Stomach smooth muscle (tissue), 2 donors: ENCODE measurements at regions not wholly inside any gene's neighbourhood (a gene's known extent, or its start where the extent isn't known, plus 50 kb on each side); places are given as distances from the start of the nearest gene placed in this dataset.

Source experiments
- H3K27ac ChIP-seq: one replicate; pipeline ENCODE4 v1.7.0; 2013; ENCODE audit warnings: mild to moderate bottlenecking, low read length, inconsistent platforms
- H3K27me3 ChIP-seq, 2 donors: one replicate each; pipeline ENCODE4 v1.7.0; 2013; ENCODE audit warnings: low read length in 2 of 2; ENCODE audit not compliant: insufficient read depth in 2 of 2, control insufficient read depth in 1 of 2
- H3K36me3 ChIP-seq, 2 donors: one replicate each; pipeline ENCODE4 v1.7.0; 2013; ENCODE audit warnings: low read length in 2 of 2; ENCODE audit not compliant: control insufficient read depth in 2 of 2, insufficient read depth in 2 of 2
- H3K4me1 ChIP-seq: one replicate; pipeline ENCODE4 v1.7.0; 2013; ENCODE audit warnings: low read length; ENCODE audit not compliant: control insufficient read depth, insufficient read depth
- H3K4me3 ChIP-seq, 2 donors: one replicate each; pipeline ENCODE4 v1.7.0; 2013; ENCODE audit warnings: low read length in 2 of 2
- H3K9ac ChIP-seq, 2 donors: one replicate each; pipeline ENCODE4 v1.7.0; 2013; ENCODE audit warnings: low read length in 2 of 2, mild to moderate bottlenecking in 1 of 2
- H3K9me3 ChIP-seq, 2 donors: one replicate each; pipeline ENCODE4 v1.7.0; 2013; ENCODE audit warnings: low read length in 2 of 2; ENCODE audit not compliant: control insufficient read depth in 2 of 2
- donor health status: healthy.
- donor health status: Pancreatic carcinoma.

GRCh38 chr10:131812736-131813604, 87.8 kb upstream of the PPP2R2D start:
- Histone ChIP-seq H3K9ac (no peak overlapping the region), H3K4me1 (no peaks in the 10 kb centered on the region), H3K27me3 (peaks cover 0 to 13% of the 10 kb centered on the region in 2 donors), H3K4me3 (no peak overlapping the region), H3K9me3 (no peaks in the 10 kb centered on the region), H3K27ac (no peak overlapping the region), H3K36me3 (no peaks in the 10 kb centered on the region)

GRCh38 chr10:131814567-131815265, 86.1 kb upstream of the PPP2R2D start:
- Histone ChIP-seq H3K4me1 (no peaks in the 10 kb centered on the region), H3K27ac (no peak overlapping the region), H3K36me3 (no peaks in the 10 kb centered on the region), H3K4me3 (no peak overlapping the region), H3K9ac (no peak overlapping the region), H3K27me3 (peaks cover 0 to 17% of the 10 kb centered on the region in 2 donors), H3K9me3 (no peaks in the 10 kb centered on the region)

DNA sequence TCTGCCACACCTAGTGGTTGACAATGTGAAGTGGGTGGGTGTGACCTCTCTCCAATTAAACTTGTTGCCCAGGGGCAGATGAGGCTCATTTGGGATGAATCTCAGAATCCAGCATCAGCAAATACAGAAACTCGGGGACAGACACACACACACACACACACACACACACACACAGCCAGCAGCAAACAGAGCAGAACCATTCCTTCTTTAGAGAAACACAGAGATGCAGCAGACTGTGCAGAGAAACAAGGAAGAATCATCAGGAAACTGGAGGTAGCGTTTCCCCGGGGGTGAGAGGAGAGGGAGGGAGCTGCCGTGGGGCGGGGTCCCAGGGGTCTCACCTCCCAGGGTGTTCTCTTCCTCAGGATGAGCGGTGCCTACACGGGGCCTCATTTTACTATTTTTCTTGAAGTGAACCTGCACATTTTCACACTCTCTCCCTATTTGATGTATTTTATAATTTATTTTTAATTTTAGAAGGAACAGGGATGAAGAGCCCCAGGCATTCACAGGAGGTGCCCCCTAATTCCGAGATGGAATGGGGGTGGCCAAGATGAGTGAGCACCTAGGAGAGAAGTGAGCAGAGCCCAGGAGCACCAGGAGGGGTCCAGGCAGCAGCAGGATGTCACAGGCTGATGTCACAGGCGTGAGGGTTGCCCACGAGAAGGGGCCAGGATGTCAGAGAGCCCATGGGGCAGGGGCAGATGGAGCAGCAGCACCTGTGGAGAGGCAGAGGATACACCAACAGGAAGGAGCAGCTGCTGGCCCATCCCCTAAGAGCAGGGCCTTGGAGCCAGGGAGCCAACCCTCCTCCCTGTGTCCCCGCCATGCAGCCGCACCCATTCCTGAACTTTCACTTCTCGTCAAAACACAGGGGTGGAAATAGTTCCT, 85.3 kb upstream of the PPP2R2D start:
- Histone ChIP-seq H3K27ac (no peak overlapping the region), H3K4me1 (no peaks in the 10 kb centered on the region), H3K9ac (no peak overlapping the region), H3K4me3 (no peak overlapping the region), H3K27me3 (peaks cover 0 to 13% of the 10 kb centered on the region in 2 donors), H3K36me3 (no peaks in the 10 kb centered on the region), H3K9me3 (no peaks in the 10 kb centered on the region)

DNA sequence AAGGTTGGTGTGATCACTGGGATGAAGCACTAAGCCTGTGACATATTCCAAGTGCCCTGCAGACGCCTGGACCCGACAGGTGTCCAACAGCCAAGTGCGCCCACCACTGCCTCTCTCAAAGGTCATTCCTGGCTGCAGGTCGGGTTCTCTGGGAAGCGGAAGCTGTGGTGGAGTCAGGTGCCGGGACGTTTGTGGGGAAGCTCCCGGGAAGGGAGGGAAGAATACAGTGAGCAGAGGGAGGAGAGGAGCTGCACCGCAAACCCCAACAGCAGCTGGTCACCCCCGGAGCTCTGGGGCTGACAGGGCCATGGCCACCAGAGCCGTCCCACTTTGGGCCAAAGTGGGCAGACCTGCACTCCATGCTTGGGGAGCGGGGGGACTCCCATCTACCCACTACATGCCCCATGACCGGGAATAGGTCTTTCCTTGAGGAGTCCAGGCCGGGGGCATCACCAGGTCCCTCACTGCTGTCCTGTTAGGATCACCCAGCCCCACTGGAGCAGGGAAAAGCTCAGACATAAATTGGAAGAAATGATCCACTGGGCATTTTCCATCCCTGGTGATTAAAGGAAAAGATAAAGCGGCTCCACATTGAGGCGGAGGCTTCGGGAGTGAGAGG, 84.5 kb upstream of the PPP2R2D start:
- H3K9ac ChIP-seq: no peak overlapping the region
- no peak overlapping the region for H3K4me3 ChIP-seq
- H3K9me3 ChIP-seq: no peaks in the 10 kb centered on the region
- H3K27me3 ChIP-seq: peaks cover 0 to 10% of the 10 kb centered on the region in 2 donors
- no peaks in the 10 kb centered on the region for H3K4me1 ChIP-seq
- H3K27ac ChIP-seq: no peak overlapping the region
- H3K36me3 ChIP-seq: no peaks in the 10 kb centered on the region

DNA sequence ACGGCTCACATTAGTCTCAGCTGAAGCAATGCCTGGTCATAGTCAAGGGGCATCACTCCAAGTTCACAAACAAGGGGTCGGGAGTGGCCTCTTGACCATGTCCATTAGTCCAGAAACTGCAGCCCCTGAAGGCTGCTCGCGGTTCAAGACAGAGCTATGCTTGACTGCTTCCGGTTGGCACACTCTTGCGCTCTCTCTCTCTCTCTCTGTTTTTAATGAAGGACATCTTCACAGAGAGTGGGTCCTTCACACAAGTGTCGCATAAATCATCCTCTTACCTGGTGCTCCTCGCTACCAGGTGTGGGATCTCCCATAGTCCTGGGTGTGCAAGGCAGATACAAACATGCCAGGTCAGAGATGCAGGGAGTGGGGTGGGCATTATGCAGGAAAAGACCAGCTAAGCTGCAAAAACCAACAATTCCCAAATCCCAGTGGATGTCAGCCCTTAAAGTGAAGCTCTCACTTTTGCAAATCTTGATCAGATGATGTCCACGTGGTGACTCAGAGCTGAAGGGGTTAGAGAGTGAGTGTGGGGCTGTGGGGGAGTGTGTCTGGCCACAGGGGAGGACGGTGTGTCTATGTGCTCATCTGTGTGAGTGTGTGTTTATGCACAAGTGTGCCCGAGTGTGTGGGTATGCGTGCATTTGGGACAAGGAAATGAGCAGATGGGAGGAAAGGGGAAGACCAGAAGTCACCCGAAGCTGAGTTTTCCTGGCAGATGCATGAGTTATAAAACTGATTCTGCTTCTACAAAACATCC, 83.7 kb upstream of the PPP2R2D start:
- Histone ChIP-seq H3K27me3 (peaks cover 0 to 9% of the 10 kb centered on the region in 2 donors), H3K4me1 (no peaks in the 10 kb centered on the region), H3K9me3 (no peaks in the 10 kb centered on the region)

DNA sequence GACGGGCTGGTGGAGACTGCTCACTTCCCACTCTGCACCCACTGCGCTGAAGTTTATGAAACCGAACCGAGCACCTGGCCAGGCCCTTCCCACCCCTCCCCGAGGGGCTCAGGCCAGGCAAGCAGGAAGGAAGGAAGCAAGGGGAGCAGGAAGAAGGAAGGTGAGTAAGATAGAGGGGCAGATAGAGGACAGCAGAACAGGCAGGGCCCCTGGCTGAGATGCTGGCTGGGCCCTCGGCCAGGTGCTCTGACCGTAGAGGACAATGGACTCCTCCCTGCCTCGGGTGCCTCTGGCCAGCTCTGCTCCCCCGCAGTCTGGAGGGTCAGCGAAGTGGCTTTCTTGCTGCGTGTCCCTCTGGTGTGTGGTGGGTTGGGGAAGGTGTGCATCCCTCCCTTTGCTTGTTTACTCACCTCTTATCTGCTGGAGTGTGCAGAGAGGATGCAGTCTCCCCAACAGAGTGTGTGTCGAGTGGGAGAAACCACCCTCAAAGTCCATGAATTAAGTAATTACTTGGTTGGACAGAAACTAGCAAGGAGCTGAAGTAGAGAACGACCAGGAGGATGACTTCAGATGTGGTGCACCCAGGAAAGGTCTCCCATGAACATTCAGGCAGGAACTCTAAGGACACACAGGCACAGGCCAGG, 82.8 kb upstream of the PPP2R2D start:
- Histone ChIP-seq H3K4me1 (no peaks in the 10 kb centered on the region), H3K4me3 (no peak overlapping the region), H3K9me3 (no peaks in the 10 kb centered on the region), H3K36me3 (no peaks in the 10 kb centered on the region), H3K9ac (no peak overlapping the region), H3K27me3 (peaks cover 0 to 9% of the 10 kb centered on the region in 2 donors), H3K27ac (no peak overlapping the region)

More for the DNA sequence above, 83.7 kb upstream of the PPP2R2D start:
- no peaks in the 10 kb centered on the region for H3K36me3 ChIP-seq
- H3K4me3 ChIP-seq: no peak overlapping the region
- H3K27ac ChIP-seq: no peak overlapping the region
- no peak overlapping the region for H3K9ac ChIP-seq

DNA sequence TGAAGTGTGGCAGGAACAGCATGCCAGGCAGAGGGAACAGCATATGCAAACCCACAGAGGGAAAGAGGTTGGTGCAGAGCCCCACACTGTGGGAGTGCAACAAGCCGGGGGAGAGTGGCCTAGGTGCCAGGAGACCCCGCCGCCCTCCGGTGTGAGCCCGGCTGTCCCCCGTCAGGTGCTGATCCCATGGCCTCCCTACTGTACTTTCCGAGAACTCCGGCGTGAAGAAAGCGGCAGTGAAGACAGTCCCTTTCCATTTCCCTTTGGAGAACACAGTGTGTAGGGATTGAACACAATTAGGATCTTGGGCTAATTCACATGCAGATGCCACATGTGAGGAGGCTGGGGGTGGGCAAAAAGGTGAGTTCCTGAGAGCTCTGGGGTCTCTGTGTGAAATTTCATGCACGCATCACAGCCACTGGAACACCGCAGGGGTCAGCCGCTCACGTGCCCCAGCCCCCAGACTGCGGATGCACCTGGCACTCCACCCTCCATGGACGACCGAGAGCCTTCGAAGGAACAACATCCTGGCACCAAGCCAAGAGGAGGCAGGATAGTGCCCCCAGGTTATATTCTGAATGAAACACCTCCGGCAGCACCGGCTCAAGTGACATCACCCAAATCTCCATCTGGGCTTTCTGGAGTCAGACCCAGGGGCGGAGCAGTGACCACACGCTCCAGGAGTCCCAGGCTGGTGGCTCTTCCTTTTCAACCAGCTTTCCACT, 82.1 kb upstream of the PPP2R2D start:
- H3K4me1 ChIP-seq: no peaks in the 10 kb centered on the region
- no peak overlapping the region for H3K27ac ChIP-seq
- H3K9ac ChIP-seq: no peak overlapping the region
- no peaks in the 10 kb centered on the region for H3K9me3 ChIP-seq
- no peak overlapping the region for H3K4me3 ChIP-seq
- peaks cover 0 to 9% of the 10 kb centered on the region in 2 donors for H3K27me3 ChIP-seq
- H3K36me3 ChIP-seq: no peaks in the 10 kb centered on the region

DNA sequence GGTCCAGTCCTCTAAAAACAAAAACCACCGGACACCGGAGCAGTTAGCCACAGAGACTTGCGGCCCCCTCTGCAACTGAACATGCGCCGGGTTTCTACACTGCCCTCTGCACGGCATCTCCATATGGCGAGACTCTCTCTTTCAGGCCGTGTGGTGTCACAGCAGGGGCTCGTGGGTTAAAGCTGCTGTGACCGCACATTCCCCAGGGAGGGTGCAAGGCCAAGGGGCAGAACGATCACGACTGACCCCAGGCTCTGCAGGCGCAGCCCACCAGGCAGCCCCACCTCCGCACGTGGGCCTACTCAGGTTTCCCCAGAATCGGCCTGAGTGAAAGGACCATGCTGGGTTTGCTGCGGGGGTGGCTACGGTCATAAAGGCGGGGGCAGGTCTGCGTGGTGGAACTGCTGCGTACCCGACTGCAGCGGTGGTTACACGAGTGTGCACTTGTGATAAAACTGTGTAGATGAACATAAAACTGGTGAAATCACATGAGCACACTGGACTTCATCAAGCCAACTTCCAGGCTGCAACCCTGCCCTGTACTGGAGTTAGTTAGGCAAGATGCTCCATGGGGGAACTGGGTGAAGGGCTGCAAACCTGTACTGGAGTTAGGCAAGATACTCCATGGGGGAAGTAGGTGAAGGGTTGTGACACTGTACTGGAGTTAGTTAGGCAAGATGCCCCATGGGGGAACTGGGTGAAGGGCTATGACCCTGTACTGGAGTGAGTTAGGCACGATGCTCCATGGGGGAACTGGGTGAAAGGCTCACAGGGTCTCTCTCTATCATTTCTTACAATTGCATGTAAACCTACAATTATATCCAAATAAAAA, 81.4 kb upstream of the PPP2R2D start:
- H3K4me1 ChIP-seq: no peaks in the 10 kb centered on the region
- H3K4me3 ChIP-seq: no peak overlapping the region
- no peaks in the 10 kb centered on the region for H3K36me3 ChIP-seq
- H3K27me3 ChIP-seq: peaks cover 0 to 9% of the 10 kb centered on the region in 2 donors
- no peak overlapping the region for H3K27ac ChIP-seq
- H3K9ac ChIP-seq: no peak overlapping the region
- H3K9me3 ChIP-seq: no peaks in the 10 kb centered on the region
